ENCODE measurements at regions not wholly inside any gene's neighbourhood (a gene's known extent, or its start where the extent isn't known, plus 50 kb on each side); places are given as distances from the start of the nearest gene placed in this dataset.

DNA sequence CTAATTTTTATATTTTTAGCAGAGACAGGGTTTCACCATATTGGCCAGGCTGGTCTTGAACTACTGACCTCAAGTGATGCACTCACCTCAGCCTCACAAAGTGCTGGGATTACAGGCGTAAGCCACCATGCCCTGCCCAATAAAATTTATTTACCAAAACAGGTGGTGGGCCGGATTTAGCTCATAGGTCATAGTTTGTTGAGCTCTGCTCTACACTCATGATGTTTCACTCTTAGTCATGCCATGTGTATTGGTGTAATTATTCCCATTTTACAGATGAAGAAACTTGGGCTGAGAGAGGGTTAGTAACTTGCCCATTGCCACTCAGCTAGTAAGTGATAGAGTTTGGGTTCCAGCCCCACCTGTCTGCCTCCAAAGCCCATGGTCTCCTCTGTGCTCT is 93.1 kb upstream of the WWC1 start:
- TF ChIP-seq, protein P1, sequence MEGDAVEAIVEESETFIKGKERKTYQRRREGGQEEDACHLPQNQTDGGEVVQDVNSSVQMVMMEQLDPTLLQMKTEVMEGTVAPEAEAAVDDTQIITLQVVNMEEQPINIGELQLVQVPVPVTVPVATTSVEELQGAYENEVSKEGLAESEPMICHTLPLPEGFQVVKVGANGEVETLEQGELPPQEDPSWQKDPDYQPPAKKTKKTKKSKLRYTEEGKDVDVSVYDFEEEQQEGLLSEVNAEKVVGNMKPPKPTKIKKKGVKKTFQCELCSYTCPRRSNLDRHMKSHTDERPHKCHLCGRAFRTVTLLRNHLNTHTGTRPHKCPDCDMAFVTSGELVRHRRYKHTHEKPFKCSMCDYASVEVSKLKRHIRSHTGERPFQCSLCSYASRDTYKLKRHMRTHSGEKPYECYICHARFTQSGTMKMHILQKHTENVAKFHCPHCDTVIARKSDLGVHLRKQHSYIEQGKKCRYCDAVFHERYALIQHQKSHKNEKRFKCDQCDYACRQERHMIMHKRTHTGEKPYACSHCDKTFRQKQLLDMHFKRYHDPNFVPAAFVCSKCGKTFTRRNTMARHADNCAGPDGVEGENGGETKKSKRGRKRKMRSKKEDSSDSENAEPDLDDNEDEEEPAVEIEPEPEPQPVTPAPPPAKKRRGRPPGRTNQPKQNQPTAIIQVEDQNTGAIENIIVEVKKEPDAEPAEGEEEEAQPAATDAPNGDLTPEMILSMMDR (IDR thresholded peaks at IDR 0.05; ENCODE audit: borderline replicate concordance, insufficient read depth, low read depth, low read length), result no peak
- H3K4me3 ChIP-seq (ENCODE audit: low read depth, low read length), result no peak overlapping the region

DNA sequence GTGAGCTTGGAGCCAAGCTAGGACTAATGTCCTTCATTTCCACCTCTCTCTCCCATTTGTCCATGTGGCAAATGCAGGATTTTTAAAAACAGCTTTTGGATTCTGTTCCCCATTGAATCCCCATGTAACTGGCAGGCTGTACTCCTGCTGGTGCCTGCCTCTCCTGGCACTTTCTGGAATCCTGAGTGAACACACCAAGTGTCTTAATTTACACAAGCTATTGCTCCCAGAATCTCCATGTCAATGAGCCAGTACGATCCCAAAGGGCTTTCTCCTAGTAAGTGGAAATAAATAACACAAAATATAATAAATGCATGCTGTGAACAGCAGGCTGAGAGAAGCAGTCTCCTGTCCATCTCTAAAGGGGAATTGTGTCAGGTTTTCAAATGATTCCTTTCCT is 88.4 kb upstream of the WWC1 start:
- TF ChIP-seq, protein P1 (IDR thresholded peaks at IDR 0.05; ENCODE audit: borderline replicate concordance, insufficient read depth, low read depth, low read length), result no peak
- no peak overlapping the region for H3K4me3 ChIP-seq (ENCODE audit: low read depth, low read length)

DNA sequence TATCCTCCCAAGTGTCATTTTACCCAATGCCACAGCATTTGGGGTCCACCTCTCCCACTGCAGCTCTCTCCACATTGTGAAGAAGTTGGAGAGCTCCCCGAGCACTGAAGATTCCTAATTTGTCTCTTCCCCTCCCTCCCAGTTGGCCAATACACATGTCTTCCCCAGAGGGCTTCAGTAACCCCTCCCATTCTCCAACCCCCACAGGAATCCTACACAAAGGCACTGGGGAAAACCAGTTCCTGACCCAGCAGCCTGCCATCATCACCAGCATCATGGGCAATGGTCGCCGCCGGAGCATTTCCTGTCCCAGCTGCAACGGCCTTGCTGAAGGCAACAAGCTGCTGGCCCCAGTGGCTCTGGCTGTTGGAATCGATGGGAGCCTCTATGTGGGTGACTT is 87.3 kb upstream of the WWC1 start:
- H3K4me3 ChIP-seq (ENCODE audit: low read depth, low read length), result no peak overlapping the region
- TF ChIP-seq, protein P1 (IDR thresholded peaks at IDR 0.05; ENCODE audit: borderline replicate concordance, insufficient read depth, low read depth, low read length), result no peak

DNA sequence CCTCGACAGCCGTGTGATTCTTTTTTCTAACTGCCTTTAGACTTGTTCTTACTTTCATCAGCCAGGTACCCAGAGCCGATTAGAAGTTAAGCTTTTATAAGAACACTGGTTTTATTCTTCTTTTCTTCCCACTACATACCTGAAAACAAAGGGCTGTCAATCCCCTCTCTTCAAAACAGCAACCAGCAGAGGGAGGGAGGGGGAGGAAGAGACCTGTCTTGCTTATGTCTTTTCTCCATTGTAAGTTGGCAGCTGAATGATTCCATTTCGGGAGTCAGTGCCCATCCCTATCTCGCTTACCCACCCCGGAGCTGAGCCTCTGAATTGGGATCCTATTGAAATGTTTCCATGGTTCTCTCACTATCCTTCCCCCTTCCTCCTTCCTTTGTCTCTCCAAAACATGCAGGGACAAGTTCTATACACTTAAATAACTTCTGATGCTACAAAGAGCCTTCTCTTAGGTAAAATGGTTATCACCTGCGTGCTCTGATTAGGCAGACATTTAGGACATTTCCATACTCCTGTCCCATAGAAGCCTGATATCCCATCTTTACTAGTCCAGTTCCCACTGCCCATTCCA is 83.9 kb upstream of the WWC1 start:
- TF ChIP-seq, protein P1 (IDR thresholded peaks at IDR 0.05; ENCODE audit: borderline replicate concordance, insufficient read depth, low read depth, low read length), result no peak
- H3K4me3 ChIP-seq (ENCODE audit: low read depth, low read length), result no peak overlapping the region

DNA sequence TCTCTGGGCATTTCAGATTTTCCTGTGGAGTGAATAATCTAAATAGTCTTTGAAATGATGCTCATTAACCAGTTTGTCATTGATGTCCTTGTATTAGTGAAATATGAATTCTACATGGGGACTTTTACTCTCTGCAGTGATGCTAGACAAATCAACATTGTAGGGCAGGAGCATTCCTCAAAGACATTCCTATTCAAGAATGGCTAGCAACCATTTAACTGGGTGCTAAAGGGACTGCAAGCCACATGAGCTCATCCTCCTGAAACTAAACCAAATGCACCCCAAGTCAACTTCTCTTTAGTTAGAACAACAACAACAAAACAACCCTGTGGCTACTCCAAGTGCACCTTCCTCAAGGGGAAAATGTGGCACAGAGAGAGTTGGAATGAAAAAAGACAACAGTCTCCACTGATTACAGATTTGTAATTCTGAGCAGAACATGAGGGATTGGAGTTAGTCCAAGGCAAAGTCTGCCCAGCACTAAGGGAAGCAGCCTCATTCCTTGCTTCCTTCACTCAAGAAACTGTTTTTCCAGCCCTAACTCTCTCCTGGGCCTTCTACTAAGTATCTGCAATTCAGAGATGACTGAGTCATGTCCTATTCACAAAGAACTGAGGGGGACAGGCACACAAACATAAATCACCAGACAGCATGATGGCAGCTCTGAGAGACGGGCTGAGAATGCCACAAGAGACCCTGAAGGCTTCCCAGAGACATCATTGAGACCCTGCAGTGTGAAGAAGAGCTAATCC is 82.0 kb upstream of the WWC1 start:
- no peak overlapping the region for H3K4me3 ChIP-seq (ENCODE audit: low read depth, low read length)
- TF ChIP-seq, protein P1 (IDR thresholded peaks at IDR 0.05; ENCODE audit: borderline replicate concordance, insufficient read depth, low read depth, low read length), result no peak

DNA sequence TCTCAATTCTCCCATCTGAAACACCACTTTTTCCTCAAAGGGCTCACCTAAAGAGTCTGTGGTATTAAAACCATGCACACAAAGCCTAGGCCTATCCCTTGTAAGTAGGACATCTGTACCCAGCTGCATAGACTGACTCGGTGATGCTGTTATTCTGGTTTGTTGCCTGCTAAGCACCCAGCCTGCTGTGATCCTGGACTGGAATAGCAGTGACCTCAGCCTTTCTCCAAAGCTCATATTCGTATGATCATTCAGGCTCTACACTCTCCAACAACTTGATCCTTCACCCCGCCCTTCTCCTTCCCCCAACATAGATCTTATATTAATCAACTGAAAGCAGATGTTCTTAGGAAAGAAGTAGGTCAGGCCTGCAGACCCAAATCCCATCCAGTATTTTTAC is 81.4 kb upstream of the WWC1 start:
- TF ChIP-seq, protein P1 (IDR thresholded peaks at IDR 0.05; ENCODE audit: borderline replicate concordance, insufficient read depth, low read depth, low read length), result no peak
- H3K4me3 ChIP-seq (ENCODE audit: low read depth, low read length), result no peak overlapping the region

DNA sequence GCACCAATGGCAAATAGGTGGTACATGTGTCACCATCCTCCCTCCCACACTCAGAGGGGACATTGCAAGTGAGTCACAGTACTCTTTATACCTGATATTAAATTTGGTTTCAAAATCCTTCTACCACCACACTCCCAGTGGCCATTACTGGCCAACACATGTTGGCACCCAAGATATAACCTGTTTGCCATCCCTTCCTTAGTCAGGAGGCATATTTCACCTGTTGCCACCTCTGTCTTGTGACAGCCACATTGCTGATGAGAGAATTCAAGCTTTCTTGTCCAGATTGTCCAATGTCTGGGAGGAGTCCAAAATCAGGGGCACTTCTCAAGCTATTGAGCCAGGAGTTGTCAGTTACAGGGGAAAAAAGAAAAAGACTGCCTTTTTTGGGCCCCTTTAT is 80.2 kb upstream of the WWC1 start:
- TF ChIP-seq, protein P1 (IDR thresholded peaks at IDR 0.05; ENCODE audit: borderline replicate concordance, insufficient read depth, low read depth, low read length), result no peak
- H3K4me3 ChIP-seq (ENCODE audit: low read depth, low read length), result no peak overlapping the region

Data from GM12875 (cell line).